IMR-90 (cell line): ENCODE measurements at regions not wholly inside any gene's neighbourhood (a gene's known extent, or its start where the extent isn't known, plus 50 kb on each side); places are given as distances from the start of the nearest gene placed in this dataset.

Experiments used
- ATAC-seq: fragments of 200-7000 bp; cut with Tn5 transposase; 2 replicates; pipeline ENCODE4 v1.9.1; 2020; ENCODE audit warnings: low read depth, mild to moderate bottlenecking, moderate library complexity
- BruUV-seq: library from RNA; stranded (reverse); fragments of 400-500 nt; replicated peaks from 2 replicates; lab custom pipeline; 2021; lab: Mats Ljungman, UMichigan
- CTCF ChIA-PET: fragments of 300-600 bp; formaldehyde crosslinking; extraction: SDS; loops from one replicate; lab custom pipeline; 2021; ENCODE audit warnings: antibody characterized with exemption; lab: Yijun Ruan, JAX
- POLR2A ChIA-PET: fragments of 300-600 bp; sonication (Branson Sonifier 250); formaldehyde crosslinking; loops from one replicate; lab custom pipeline; 2022; ENCODE audit warnings: antibody characterized with exemption; ENCODE audit not compliant: unreplicated experiment; lab: Charles Lee
- DNase-seq: peaks from one replicate; pipeline ENCODE4 v3.0.0; 2013
- H2AFZ ChIP-seq: replicated peaks from 2 replicates; pipeline ENCODE3; 2013; ENCODE audit warnings: low read length, mild to moderate bottlenecking; ENCODE audit not compliant: poor library complexity
- H2AK5ac ChIP-seq: 2 replicates; pipeline ENCODE4 v1.6.1; 2013; ENCODE audit warnings: low read depth, low read length, inconsistent platforms
- H2AK9ac ChIP-seq: replicated peaks from 2 replicates; pipeline ENCODE3; 2013; ENCODE audit warnings: mild to moderate bottlenecking, low read depth, low read length, moderate library complexity; ENCODE audit not compliant: poor library complexity
- H2BK120ac ChIP-seq: 2 replicates; pipeline ENCODE4 v1.6.1; 2013; ENCODE audit warnings: low read depth, low read length, inconsistent platforms
- H2BK15ac ChIP-seq: 3 replicates; pipeline ENCODE4 v1.6.1; 2013; ENCODE audit warnings: low read depth, low read length, inconsistent platforms
- H2BK20ac ChIP-seq: 2 replicates; pipeline ENCODE4 v1.6.1; 2013; ENCODE audit warnings: low read depth, mild to moderate bottlenecking, inconsistent platforms, low read length, moderate library complexity
- H2BK5ac ChIP-seq: 2 replicates; pipeline ENCODE4 v1.6.1; 2013; ENCODE audit warnings: mild to moderate bottlenecking, low read depth, low read length, inconsistent platforms; ENCODE audit not compliant: poor library complexity, severe bottlenecking
- H3K14ac ChIP-seq: replicated peaks from 2 replicates; pipeline ENCODE4 v1.6.1; 2013; ENCODE audit warnings: low read depth, low read length, inconsistent platforms
- H3K18ac ChIP-seq: 2 replicates; pipeline ENCODE4 v1.6.1; 2013; ENCODE audit warnings: low read depth, low read length, control low read depth
- H3K23ac ChIP-seq: 2 replicates; pipeline ENCODE4 v1.6.1; 2013; ENCODE audit warnings: low read depth, low read length, inconsistent platforms
- H3K27ac ChIP-seq: 2 replicates; pipeline ENCODE4 v1.5.1; 2013; ENCODE audit warnings: mild to moderate bottlenecking, control low read depth, low read length; ENCODE audit not compliant: insufficient read depth
- H3K27me3 ChIP-seq: 2 replicates; pipeline ENCODE4 v1.6.1; 2013; ENCODE audit warnings: low read length; ENCODE audit not compliant: control insufficient read depth, insufficient read depth
- H3K36me3 ChIP-seq: 2 replicates; pipeline ENCODE4 v1.6.1; 2013; ENCODE audit warnings: low read length, mixed read lengths; ENCODE audit not compliant: control insufficient read depth, insufficient read depth
- H3K4ac ChIP-seq: 2 replicates; pipeline ENCODE4 v1.6.1; 2013; ENCODE audit warnings: low read depth, low read length, inconsistent platforms
- H3K4me1 ChIP-seq: 2 replicates; pipeline ENCODE4 v1.6.1; 2013; ENCODE audit warnings: low read length, mixed read lengths; ENCODE audit not compliant: control insufficient read depth, insufficient read depth
- H3K4me2 ChIP-seq: 2 replicates; pipeline ENCODE4 v1.6.1; 2013; ENCODE audit warnings: low read depth, mild to moderate bottlenecking, control low read depth, low read length, moderate library complexity
- H3K4me3 ChIP-seq: 2 replicates; pipeline ENCODE4 v1.5.1; 2013; ENCODE audit warnings: low read depth, mild to moderate bottlenecking, control low read depth, low read length, moderate library complexity; ENCODE audit not compliant: insufficient read depth
- H3K56ac ChIP-seq: 2 replicates; pipeline ENCODE4 v1.6.1; 2013; ENCODE audit warnings: low read length, inconsistent platforms; ENCODE audit not compliant: insufficient read depth; ENCODE audit errors: extremely low read depth
- H3K79me1 ChIP-seq, 2 experiments: 2 replicates each; pipeline ENCODE4 v1.6.1; 2013; ENCODE audit warnings: low read length in 2 of 2, inconsistent platforms in 1 of 2, low read depth in 1 of 2
- H3K9ac ChIP-seq: 2 replicates; pipeline ENCODE4 v1.6.1; 2013; ENCODE audit warnings: low read depth, low read length, control low read depth
- H3K9me1 ChIP-seq: 2 replicates; pipeline ENCODE4 v1.6.1; 2013; ENCODE audit warnings: low read length, inconsistent platforms; ENCODE audit not compliant: insufficient read depth
- H3K9me3 ChIP-seq: 2 replicates; pipeline ENCODE4 v1.6.1; 2013; ENCODE audit warnings: low read length; ENCODE audit not compliant: control insufficient read depth, insufficient read depth
- H4K20me1 ChIP-seq: 2 replicates; pipeline ENCODE4 v1.6.1; 2013; ENCODE audit warnings: low read length, inconsistent platforms; ENCODE audit not compliant: insufficient read depth
- H4K5ac ChIP-seq: 2 replicates; pipeline ENCODE4 v1.6.1; 2013; ENCODE audit warnings: mild to moderate bottlenecking, low read depth, low read length, control low read depth
- H4K8ac ChIP-seq, 2 experiments: 2 replicates each; pipeline ENCODE4 v1.6.1; 2013; ENCODE audit warnings: low read depth in 2 of 2, low read length in 2 of 2, control low read depth in 1 of 2, inconsistent platforms in 1 of 2
- H4K91ac ChIP-seq: 2 replicates; pipeline ENCODE4 v1.6.1; 2013; ENCODE audit warnings: low read depth, low read length, inconsistent platforms; ENCODE audit not compliant: insufficient read depth
- BHLHE40 ChIP-seq: fragments of 150-350 bp; IDR thresholded peaks from 2 replicates; pipeline ENCODE4 v1.6.1; 2016; ENCODE audit warnings: mild to moderate bottlenecking, low read depth, low read length
- CEBPB ChIP-seq: IDR thresholded peaks from 2 replicates; pipeline ENCODE4 v1.6.1; 2012; ENCODE audit warnings: low read depth, low read length, improper control_type of control experiment
- CHD1 ChIP-seq: IDR thresholded peaks from 2 replicates; pipeline ENCODE4 v1.6.1; 2012; ENCODE audit warnings: low read depth, low read length, improper control_type of control experiment
- MAFK ChIP-seq: IDR thresholded peaks from 2 replicates; pipeline ENCODE4 v1.6.1; 2012; ENCODE audit warnings: low read depth, low read length, improper control_type of control experiment
- MAZ ChIP-seq: IDR thresholded peaks from 2 replicates; pipeline ENCODE4 v1.6.1; 2012; ENCODE audit warnings: low read depth, mild to moderate bottlenecking, low read length, improper control_type of control experiment, moderate library complexity, borderline replicate concordance
- MXI1 ChIP-seq: IDR thresholded peaks from 2 replicates; pipeline ENCODE4 v1.6.1; 2012; ENCODE audit warnings: low read depth, mild to moderate bottlenecking, low read length, moderate library complexity, borderline replicate concordance
- NFE2L2 ChIP-seq: fragments of 150-350 bp; IDR thresholded peaks from 2 replicates; pipeline ENCODE4 v1.6.1; 2016; ENCODE audit warnings: low read depth, mild to moderate bottlenecking, low read length
- POLR2A ChIP-seq: IDR thresholded peaks from 2 replicates; pipeline ENCODE4 v1.6.1; 2012; ENCODE audit warnings: mild to moderate bottlenecking, low read depth, low read length
- RCOR1 ChIP-seq: IDR thresholded peaks from 2 replicates; pipeline ENCODE4 v1.6.1; 2012; ENCODE audit warnings: mild to moderate bottlenecking, low read length, improper control_type of control experiment; ENCODE audit not compliant: insufficient replicate concordance
- RFX5 ChIP-seq: IDR thresholded peaks from 2 replicates; pipeline ENCODE4 v1.8.0; 2012; ENCODE audit warnings: low read depth, mild to moderate bottlenecking, low read length, moderate library complexity
- SMC3 ChIP-seq: fragments of 150-350 bp; IDR thresholded peaks from 2 replicates; pipeline ENCODE4 v1.6.1; 2016; ENCODE audit warnings: low read depth, mild to moderate bottlenecking, antibody characterized with exemption, low read length, moderate library complexity
- WGBS, 2 experiments: methylation state at CpG; one replicate each; pipeline versions ENCODE4 v1.1.5 to v1.1.7; 2013; ENCODE audit warnings: missing lambda C conversion rate in 2 of 2; ENCODE audit not compliant: insufficient read length in 1 of 2; ENCODE audit errors: extremely low coverage in 2 of 2; 5-methylcytosine and 5-hydroxymethylcytosine counted together
- dilution Hi-C: fragments of 300-500 bp; cut with HindIII; formaldehyde crosslinking; loops from one replicate; pipeline ENCODE4 v1.14.3; 2018; ENCODE audit warnings: low sequenced_read_pairs; ENCODE audit not compliant: unreplicated experiment
- in situ Hi-C: fragments of 300-500 bp; cut with MboI; formaldehyde crosslinking; loops from 3 replicates; pipeline ENCODE4 v1.14.3; 2019; ENCODE audit warnings: low sequenced_read_pairs, inconsistent platforms, mixed read lengths
- intact Hi-C: fragments of 100-400 bp; cut with micrococcal nuclease; formaldehyde crosslinking; loops from 2 replicates; pipeline ENCODE4 v1.10.0; 2022
- TF ChIP-seq, protein P1 (sequence below): fragments of 150-350 bp; IDR thresholded peaks from 2 replicates; pipeline ENCODE4 v1.6.1; 2016; ENCODE audit warnings: low read depth, mild to moderate bottlenecking, low read length, moderate library complexity, borderline replicate concordance
- TF ChIP-seq, protein P2 (sequence below): conservative IDR thresholded peaks from 2 replicates; pipeline ENCODE4 v1.5.1; 2012; ENCODE audit warnings: mild to moderate bottlenecking, low read depth, low read length, improper control_type of control experiment
- TF ChIP-seq, protein P3 (sequence below): fragments of 150-350 bp; IDR thresholded peaks from 2 replicates; pipeline ENCODE4 v1.6.1; 2017; ENCODE audit warnings: mild to moderate bottlenecking, antibody characterized with exemption, low read length, low read depth

DNA sequence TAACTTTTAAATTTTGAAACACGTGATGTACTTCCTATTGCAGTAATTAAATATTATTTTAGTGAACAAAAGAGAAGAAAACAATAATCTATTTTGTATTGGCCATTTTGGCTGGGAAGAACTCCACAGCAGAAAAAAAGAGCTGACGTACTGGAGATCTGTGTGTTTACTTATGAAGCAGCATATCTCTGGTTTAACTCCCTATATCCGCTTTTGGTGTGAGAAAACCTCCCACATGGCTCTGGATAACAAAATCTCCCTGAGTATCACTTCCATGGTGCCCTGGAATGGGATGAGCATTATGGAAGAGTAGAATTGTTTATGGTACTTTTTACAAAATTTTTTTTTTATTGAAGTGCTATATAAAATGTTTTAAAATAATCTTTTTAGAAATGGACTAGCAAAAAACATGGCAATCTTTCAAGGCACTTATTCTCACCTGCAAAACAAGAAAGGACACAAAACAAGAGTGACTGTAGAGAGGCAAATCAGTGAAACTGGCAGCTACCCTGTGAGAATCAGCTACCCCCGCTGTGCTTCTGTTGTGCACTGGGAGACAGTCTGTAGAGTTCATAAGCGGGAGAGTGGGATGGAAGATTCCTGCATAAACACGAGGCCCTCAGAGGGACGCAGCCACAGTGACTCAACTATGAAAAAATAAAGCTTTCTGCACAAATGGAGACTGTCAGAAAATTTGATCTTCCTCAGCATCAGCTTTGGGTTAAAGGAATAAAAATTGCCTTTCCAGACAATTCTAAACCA lies 762.2 kb upstream of the HS6ST1 start:
- no TSS peak for BruUV-seq
- Histone ChIP-seq H4K20me1 (no peaks in the 10 kb centered on the region), H3K9ac (no peak overlapping the region), H3K23ac (no peak overlapping the region), H3K56ac (no peak overlapping the region), H2BK15ac (no peak overlapping the region), H3K4ac (no peak overlapping the region), H3K9me1 (no peaks in the 10 kb centered on the region), H2AK9ac (no peak overlapping the region), H3K27ac (no peak overlapping the region), H3K4me2 (no peak overlapping the region), H3K9me3 (no peaks in the 10 kb centered on the region), H4K5ac (no peak overlapping the region), H3K14ac (no peak overlapping the region), H3K18ac (no peak overlapping the region), H2AFZ (no peak overlapping the region), H2BK5ac (no peak overlapping the region), H3K79me1 (no peaks in the 10 kb centered on the region), H3K4me3 (no peak overlapping the region), H4K91ac (no peak overlapping the region), H3K4me1 (no peaks in the 10 kb centered on the region), H2AK5ac (no peak overlapping the region), H3K36me3 (no peaks in the 10 kb centered on the region), H2BK20ac (no peak overlapping the region), H2BK120ac (no peak overlapping the region), H3K27me3 (no peaks in the 10 kb centered on the region), H4K8ac (no peak overlapping the region)
- in situ Hi-C loops: no loop called here
- dilution Hi-C loops: no loop called here
- DNase-seq (no peak), ATAC-seq (no peak)
- POLR2A ChIA-PET: no interaction called here
- intact Hi-C loops: no loop called here
- TF ChIP-seq BHLHE40: no peak
- TF ChIP-seq, protein P1, sequence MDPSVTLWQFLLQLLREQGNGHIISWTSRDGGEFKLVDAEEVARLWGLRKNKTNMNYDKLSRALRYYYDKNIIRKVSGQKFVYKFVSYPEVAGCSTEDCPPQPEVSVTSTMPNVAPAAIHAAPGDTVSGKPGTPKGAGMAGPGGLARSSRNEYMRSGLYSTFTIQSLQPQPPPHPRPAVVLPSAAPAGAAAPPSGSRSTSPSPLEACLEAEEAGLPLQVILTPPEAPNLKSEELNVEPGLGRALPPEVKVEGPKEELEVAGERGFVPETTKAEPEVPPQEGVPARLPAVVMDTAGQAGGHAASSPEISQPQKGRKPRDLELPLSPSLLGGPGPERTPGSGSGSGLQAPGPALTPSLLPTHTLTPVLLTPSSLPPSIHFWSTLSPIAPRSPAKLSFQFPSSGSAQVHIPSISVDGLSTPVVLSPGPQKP: no peak
- no peak for TF ChIP-seq RFX5
- no peak for TF ChIP-seq MXI1
- TF ChIP-seq, protein P2, sequence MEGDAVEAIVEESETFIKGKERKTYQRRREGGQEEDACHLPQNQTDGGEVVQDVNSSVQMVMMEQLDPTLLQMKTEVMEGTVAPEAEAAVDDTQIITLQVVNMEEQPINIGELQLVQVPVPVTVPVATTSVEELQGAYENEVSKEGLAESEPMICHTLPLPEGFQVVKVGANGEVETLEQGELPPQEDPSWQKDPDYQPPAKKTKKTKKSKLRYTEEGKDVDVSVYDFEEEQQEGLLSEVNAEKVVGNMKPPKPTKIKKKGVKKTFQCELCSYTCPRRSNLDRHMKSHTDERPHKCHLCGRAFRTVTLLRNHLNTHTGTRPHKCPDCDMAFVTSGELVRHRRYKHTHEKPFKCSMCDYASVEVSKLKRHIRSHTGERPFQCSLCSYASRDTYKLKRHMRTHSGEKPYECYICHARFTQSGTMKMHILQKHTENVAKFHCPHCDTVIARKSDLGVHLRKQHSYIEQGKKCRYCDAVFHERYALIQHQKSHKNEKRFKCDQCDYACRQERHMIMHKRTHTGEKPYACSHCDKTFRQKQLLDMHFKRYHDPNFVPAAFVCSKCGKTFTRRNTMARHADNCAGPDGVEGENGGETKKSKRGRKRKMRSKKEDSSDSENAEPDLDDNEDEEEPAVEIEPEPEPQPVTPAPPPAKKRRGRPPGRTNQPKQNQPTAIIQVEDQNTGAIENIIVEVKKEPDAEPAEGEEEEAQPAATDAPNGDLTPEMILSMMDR: no peak
- TF ChIP-seq POLR2A: no peak
- TF ChIP-seq, protein P3, sequence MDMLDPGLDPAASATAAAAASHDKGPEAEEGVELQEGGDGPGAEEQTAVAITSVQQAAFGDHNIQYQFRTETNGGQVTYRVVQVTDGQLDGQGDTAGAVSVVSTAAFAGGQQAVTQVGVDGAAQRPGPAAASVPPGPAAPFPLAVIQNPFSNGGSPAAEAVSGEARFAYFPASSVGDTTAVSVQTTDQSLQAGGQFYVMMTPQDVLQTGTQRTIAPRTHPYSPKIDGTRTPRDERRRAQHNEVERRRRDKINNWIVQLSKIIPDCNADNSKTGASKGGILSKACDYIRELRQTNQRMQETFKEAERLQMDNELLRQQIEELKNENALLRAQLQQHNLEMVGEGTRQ: no peak
- no peak for TF ChIP-seq MAFK
- no peak for TF ChIP-seq CHD1
- TF ChIP-seq RCOR1: no peak
- TF ChIP-seq SMC3: no peak
- TF ChIP-seq CEBPB: no peak
- no peak for TF ChIP-seq MAZ
- no peak for TF ChIP-seq NFE2L2
- 40% methylated on average over 1 of the region's 7 CpGs; no CpG with 5 or more reads in 1 of the 2 experiments for WGBS, 2 experiments
- CTCF ChIA-PET: no interaction called here
